Osteocyte (in vitro differentiated cells): ENCODE measurements at regions not wholly inside any gene's neighbourhood (a gene's known extent, or its start where the extent isn't known, plus 50 kb on each side); places are given as distances from the start of the nearest gene placed in this dataset.
"Not testable (repeated sequence)": the region's sequence is repeated elsewhere in the genome, so short reads cannot be mapped to it uniquely, and the experiment has no call there.

Experiments used
- DNase-seq: peaks from one replicate; pipeline ENCODE4 v3.0.0; 2021; ENCODE audit warnings: mixed read lengths; ENCODE audit not compliant: unreplicated experiment; ENCODE audit errors: extremely low spot score
- H3K27ac Mint-ChIP-seq: one replicate; pipeline ENCODE4 v1.8.0; 2021; ENCODE audit warnings: mild to moderate bottlenecking, mixed read lengths; ENCODE audit not compliant: unreplicated experiment
- H3K27me3 Mint-ChIP-seq: one replicate; pipeline ENCODE4 v1.8.0; 2021; ENCODE audit warnings: mixed read lengths; ENCODE audit not compliant: unreplicated experiment
- H3K36me3 Mint-ChIP-seq: one replicate; pipeline ENCODE4 v1.8.0; 2021; ENCODE audit warnings: mixed read lengths; ENCODE audit not compliant: unreplicated experiment
- H3K4me1 Mint-ChIP-seq: one replicate; pipeline ENCODE4 v1.8.0; 2021; ENCODE audit warnings: mixed read lengths; ENCODE audit not compliant: unreplicated experiment
- H3K4me3 Mint-ChIP-seq: one replicate; pipeline ENCODE4 v1.8.0; 2021; ENCODE audit warnings: mild to moderate bottlenecking, moderate library complexity, mixed read lengths; ENCODE audit not compliant: unreplicated experiment
- H3K9me3 Mint-ChIP-seq: one replicate; pipeline ENCODE4 v1.8.0; 2021; ENCODE audit warnings: mixed read lengths; ENCODE audit not compliant: unreplicated experiment
- TF ChIP-seq, protein P1 (sequence below): fragments of 200-600 bp; sonication (generic); IDR thresholded peaks from 2 replicates; pipeline ENCODE4 v1.5.0; 2021; ENCODE audit warnings: antibody characterized with exemption, mild to moderate bottlenecking, moderate library complexity

DNA sequence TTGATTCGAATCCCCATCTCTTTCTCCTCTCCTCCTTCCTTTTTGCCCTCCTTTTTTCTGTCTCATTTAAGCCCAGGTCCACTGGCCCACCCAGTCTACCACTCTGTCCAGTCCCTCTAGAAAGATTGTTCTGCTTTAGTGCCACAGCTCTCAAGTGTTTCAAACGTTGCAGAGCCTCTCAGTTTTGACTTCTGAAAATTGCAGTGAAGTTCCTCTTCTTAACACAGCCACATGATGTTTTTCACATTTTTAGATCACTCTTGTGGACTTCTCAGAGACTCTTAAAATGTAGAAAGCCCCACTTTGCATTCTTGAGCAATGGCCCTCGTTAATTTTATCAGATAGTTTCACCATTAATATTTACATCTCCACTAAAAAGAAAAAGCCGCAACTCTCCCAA is 253.1 kb downstream of the HAPSTR1 start:
- Mint-ChIP-seq H3K36me3 (no peaks in the 10 kb centered on the region), H3K9me3 (peaks cover 10% of the 10 kb centered on the region), H3K27ac (no peak overlapping the region), H3K27me3 (no peaks in the 10 kb centered on the region), H3K4me1 (no peaks in the 10 kb centered on the region), H3K4me3 (no peak overlapping the region)
- no peak for DNase-seq
- TF ChIP-seq, protein P1, sequence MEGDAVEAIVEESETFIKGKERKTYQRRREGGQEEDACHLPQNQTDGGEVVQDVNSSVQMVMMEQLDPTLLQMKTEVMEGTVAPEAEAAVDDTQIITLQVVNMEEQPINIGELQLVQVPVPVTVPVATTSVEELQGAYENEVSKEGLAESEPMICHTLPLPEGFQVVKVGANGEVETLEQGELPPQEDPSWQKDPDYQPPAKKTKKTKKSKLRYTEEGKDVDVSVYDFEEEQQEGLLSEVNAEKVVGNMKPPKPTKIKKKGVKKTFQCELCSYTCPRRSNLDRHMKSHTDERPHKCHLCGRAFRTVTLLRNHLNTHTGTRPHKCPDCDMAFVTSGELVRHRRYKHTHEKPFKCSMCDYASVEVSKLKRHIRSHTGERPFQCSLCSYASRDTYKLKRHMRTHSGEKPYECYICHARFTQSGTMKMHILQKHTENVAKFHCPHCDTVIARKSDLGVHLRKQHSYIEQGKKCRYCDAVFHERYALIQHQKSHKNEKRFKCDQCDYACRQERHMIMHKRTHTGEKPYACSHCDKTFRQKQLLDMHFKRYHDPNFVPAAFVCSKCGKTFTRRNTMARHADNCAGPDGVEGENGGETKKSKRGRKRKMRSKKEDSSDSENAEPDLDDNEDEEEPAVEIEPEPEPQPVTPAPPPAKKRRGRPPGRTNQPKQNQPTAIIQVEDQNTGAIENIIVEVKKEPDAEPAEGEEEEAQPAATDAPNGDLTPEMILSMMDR = no peak

DNA sequence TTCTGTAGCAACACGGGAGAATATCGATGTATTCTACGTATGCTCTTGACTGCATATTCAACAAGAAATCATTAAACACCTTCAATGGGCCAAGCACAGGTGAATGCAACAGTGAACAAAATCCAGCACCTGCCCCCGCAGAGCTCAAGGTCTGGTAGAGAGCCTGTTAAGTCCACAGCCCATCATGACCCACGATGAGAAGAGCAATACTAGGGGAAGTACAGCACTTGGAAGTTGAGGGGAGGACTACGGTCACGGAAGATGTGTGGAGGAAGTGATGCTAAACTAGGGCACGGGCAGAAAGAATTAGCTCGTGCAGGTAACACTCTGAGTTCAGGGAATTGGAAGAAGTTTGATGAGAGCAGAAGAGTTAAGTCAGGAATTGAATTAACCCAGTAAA is 253.6 kb downstream of the HAPSTR1 start:
- Mint-ChIP-seq H3K36me3 (no peaks in the 10 kb centered on the region), H3K27me3 (no peaks in the 10 kb centered on the region), H3K9me3 (peaks cover 12% of the 10 kb centered on the region), H3K4me1 (no peaks in the 10 kb centered on the region), H3K27ac (no peak overlapping the region), H3K4me3 (no peak overlapping the region)
- DNase-seq = no peak
- TF ChIP-seq, protein P1 = no peak

DNA sequence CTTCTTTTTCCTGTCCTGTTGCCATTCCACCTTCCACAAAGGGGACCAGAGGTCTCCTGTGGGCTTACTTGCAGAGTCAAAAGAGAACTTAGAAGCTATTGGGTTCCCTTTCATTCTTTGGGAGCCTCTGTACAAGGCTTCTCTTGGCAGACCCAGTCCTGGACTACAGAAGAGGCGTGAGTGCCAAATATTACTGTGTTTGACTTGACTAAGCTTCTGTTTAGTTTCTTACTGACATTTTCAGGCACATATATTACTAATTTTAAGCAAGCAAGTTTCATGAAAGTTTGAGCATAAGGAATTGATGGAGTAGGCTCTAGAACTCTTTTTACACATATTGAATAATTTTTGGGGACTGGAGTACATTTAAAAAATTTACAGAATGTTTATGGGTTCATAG is 254.4 kb downstream of the HAPSTR1 start:
- no peaks in the 10 kb centered on the region for H3K36me3 Mint-ChIP-seq
- no peak overlapping the region for H3K4me3 Mint-ChIP-seq
- no peaks in the 10 kb centered on the region for H3K27me3 Mint-ChIP-seq
- TF ChIP-seq, protein P1 = no peak
- peaks cover 12% of the 10 kb centered on the region for H3K9me3 Mint-ChIP-seq
- no peak overlapping the region for H3K27ac Mint-ChIP-seq
- DNase-seq = no peak
- no peaks in the 10 kb centered on the region for H3K4me1 Mint-ChIP-seq

DNA sequence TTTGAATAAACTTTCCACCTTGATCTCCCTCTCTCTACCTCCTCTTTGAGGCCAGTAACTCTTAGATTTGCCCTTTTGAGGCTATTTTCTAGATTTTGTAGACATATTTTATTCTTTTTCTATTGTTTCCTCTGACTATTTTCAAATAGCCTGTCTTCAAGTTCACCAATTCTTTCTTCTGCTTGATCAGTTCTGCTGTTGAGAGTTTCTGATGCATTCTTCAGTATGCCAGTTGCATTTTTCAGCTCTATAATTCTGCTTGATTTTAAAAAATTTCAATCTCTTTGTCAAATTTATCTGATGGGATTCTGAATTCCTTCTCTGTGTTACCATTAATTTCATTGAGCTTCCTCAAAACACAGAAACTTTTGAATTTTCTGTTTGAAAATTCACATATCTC is 257.5 kb downstream of the HAPSTR1 start:
- DNase-seq = no peak
- TF ChIP-seq, protein P1 = no peak
- Mint-ChIP-seq H3K4me3 (no peak overlapping the region), H3K27me3 (no peaks in the 10 kb centered on the region), H3K27ac (no peak overlapping the region), H3K4me1 (no peaks in the 10 kb centered on the region), H3K36me3 (no peaks in the 10 kb centered on the region), H3K9me3 (peaks cover 12% of the 10 kb centered on the region)

DNA sequence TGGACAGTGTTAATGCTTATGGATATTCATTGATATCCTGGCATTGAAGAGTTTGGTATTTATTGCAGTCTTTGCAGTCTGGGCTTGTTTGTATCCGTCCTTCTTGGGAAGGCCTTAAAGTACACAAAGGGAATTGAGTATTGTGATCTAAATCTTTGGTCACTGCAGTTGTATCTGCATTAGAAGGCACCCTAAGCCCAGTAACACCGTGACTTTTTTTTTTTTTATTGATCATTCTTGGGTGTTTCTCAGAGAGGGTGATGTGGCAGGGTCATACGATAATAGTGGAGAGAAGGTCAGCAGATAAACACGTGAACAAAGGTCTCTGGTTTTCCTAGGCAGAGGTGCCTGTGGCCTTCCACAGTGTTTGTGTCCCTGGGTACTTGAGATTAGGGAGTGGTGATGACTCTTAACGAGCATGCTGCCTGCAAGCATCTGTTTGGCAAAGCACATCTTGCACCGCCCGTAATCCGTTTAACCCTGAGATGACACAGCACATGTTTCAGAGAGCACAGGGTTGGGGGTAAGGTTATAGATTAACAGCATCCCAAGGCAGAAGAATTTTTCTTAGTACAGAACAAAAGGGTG is 258.0 kb downstream of the HAPSTR1 start:
- not testable (repeated sequence) for H3K27ac Mint-ChIP-seq, H3K4me3 Mint-ChIP-seq, H3K27me3 Mint-ChIP-seq, H3K36me3 Mint-ChIP-seq, H3K4me1 Mint-ChIP-seq
- DNase-seq = peak; percentile 64
- H3K9me3 Mint-ChIP-seq = peaks cover 12% of the 10 kb centered on the region

DNA sequence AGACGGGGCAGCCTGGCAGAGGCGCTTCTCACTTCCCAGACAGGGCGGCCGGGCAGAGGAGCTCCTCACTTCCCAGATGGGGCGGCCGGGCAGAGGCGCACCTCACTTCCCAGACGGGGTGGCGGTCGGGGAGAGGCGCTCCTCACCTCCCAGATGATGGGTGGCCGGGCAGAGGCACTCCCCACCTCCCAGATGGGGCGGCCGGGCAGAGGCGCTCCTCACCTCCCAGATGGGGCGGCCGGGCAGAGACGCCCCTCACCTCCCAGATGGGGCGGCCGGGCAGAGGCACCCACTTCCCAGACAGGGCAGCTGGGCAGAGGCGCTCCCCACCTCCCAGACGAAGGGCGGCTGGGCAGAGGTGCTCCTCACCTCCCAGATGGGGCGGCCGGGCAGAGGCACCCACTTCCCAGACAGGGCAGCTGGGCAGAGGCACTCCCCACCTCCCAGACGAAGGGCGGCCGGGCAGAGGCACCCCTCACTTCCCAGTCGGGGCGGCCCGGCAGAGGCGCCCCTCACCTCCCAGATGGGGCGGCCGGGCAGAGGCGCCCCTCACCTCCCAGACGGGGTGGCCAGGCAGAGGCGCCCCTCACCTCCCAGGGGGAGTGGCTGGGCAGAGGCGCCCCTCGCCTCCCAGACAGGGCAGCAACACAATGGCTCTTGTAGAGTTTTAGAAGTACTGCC is 258.8 kb downstream of the HAPSTR1 start:
- H3K4me3 Mint-ChIP-seq, H3K27ac Mint-ChIP-seq: not testable (repeated sequence)
- H3K9me3 Mint-ChIP-seq = peaks cover 18% of the 10 kb centered on the region

More for the DNA sequence above, 258.8 kb downstream of the HAPSTR1 start:
- not testable (repeated sequence) for H3K4me1 Mint-ChIP-seq, H3K36me3 Mint-ChIP-seq, H3K27me3 Mint-ChIP-seq
- DNase-seq = peak; percentile 81
